K562 (cell line): ENCODE measurements at regions not wholly inside any gene's neighbourhood (a gene's known extent, or its start where the extent isn't known, plus 50 kb on each side); places are given as distances from the start of the nearest gene placed in this dataset.

Experiments
- ATAC-seq: fragments of 200-7000 bp; cut with Tn5 transposase; 3 replicates; pipeline ENCODE4 v1.9.1; 2020; ENCODE audit warnings: moderate library complexity
- BruUV-seq: library from RNA; stranded (reverse); fragments of 400-500 nt; replicated peaks from 2 replicates; lab custom pipeline; 2021; lab: Mats Ljungman, UMichigan
- CTCF ChIA-PET: fragments of 300-600 bp; formaldehyde crosslinking; extraction: SDS; loops from one replicate; lab custom pipeline; 2021; ENCODE audit warnings: low intra/inter-chr PET ratio; lab: Yijun Ruan, JAX
- POLR2A ChIA-PET: fragments of 300-600, 350-650 bp; sonication (Branson Sonifier 250); formaldehyde crosslinking; extraction: SDS; loops from one replicate; lab custom pipeline; 2021; ENCODE audit warnings: antibody characterized with exemption, inconsistent platforms; lab: Yijun Ruan, JAX
- DNase-seq, 4 experiments: peaks; one replicate each; pipeline versions ENCODE4 v3.0.0 to v3.0.0-alpha.2; 2011 to 2018; ENCODE audit warnings: low spot score in 3 of 4, mixed read lengths in 3 of 4; ENCODE audit errors: extremely low read depth in 1 of 4
- FAIRE-seq: peaks from 2 replicates; lab custom pipeline; 2011; peaks lifted over from hg19 to GRCh38; lab: Jason Lieb, UNC
- H2AFZ ChIP-seq: 2 replicates; pipeline ENCODE4 v1.6.0; 2011; ENCODE audit warnings: low read depth, low read length, control low read depth, inconsistent platforms
- H3K27ac ChIP-seq: fragments of 200-600 bp; 3 replicates; pipeline ENCODE4 v1.8.0; 2011; ENCODE audit warnings: low read depth, mild to moderate bottlenecking, control low read depth, inconsistent platforms, low read length, moderate library complexity, mixed read lengths; ENCODE audit errors: extremely low read depth
- H3K27me3 ChIP-seq, 2 experiments: fragments of 300-600 bp in 1 of 2; 2 replicates in 1 of 2; 3 replicates in 1 of 2; pipeline versions ENCODE4 v1.6.0 to v1.8.0; 2011; ENCODE audit warnings: inconsistent platforms in 2 of 2, low read length in 2 of 2, mild to moderate bottlenecking in 1 of 2, mixed read lengths in 1 of 2, moderate library complexity in 1 of 2; ENCODE audit not compliant: control insufficient read depth in 2 of 2, insufficient read depth in 2 of 2
- H3K36me3 ChIP-seq: fragments of 300-600 bp; 3 replicates; pipeline ENCODE4 v1.8.0; 2011; ENCODE audit warnings: mild to moderate bottlenecking, low read length, inconsistent platforms; ENCODE audit not compliant: control insufficient read depth, insufficient read depth
- H3K4me1 ChIP-seq, 2 experiments: fragments of 200-600 bp in 1 of 2; replicated peaks in 1 of 2; 2 replicates in 1 of 2; 3 replicates in 1 of 2; pipeline versions ENCODE4 v1.5.1 to v1.8.0; 2011; ENCODE audit warnings: inconsistent platforms in 2 of 2, low read length in 2 of 2, mild to moderate bottlenecking in 1 of 2, mixed read lengths in 1 of 2, moderate library complexity in 1 of 2; ENCODE audit not compliant: control insufficient read depth in 2 of 2, insufficient read depth in 2 of 2
- H3K4me2 ChIP-seq: 2 replicates; pipeline ENCODE4 v1.6.1; 2011; ENCODE audit warnings: low read length, control low read depth, inconsistent platforms, mixed read lengths; ENCODE audit not compliant: insufficient read depth
- H3K4me3 ChIP-seq: fragments of 200-600 bp; sonication (generic), shearing (Covaris generic); 2 replicates; pipeline ENCODE4 v1.5.1; 2016; ENCODE audit warnings: control low read depth, inconsistent platforms
- H3K79me2 ChIP-seq: fragments of 200-600 bp; 3 replicates; pipeline ENCODE4 v1.8.0; 2011; ENCODE audit warnings: low read length, inconsistent platforms; ENCODE audit not compliant: control insufficient read depth, insufficient read depth
- H3K9ac ChIP-seq, 2 experiments: 2 replicates each; pipeline versions ENCODE4 v1.6.0 to v1.6.1; 2011; ENCODE audit warnings: low read depth in 2 of 2, low read length in 2 of 2, control low read depth in 1 of 2, inconsistent platforms in 1 of 2, mild to moderate bottlenecking in 1 of 2, mixed read lengths in 1 of 2; ENCODE audit not compliant: insufficient read depth in 1 of 2
- H3K9me1 ChIP-seq: one replicate; pipeline ENCODE4 v1.6.0; 2011; ENCODE audit warnings: inconsistent platforms, mild to moderate bottlenecking, low read length, moderate library complexity; ENCODE audit not compliant: control insufficient read depth, insufficient read depth
- H3K9me3 ChIP-seq: replicated peaks from 2 replicates; pipeline ENCODE4 v1.5.1; 2011; ENCODE audit warnings: low read depth, low read length, inconsistent platforms; ENCODE audit not compliant: control insufficient read depth, insufficient read depth
- H4K20me1 ChIP-seq: replicated peaks from 2 replicates; pipeline ENCODE4 v1.6.1; 2011; ENCODE audit warnings: low read length, inconsistent platforms, mixed read lengths; ENCODE audit not compliant: control insufficient read depth, insufficient read depth
- ARID2 ChIP-seq: fragments of 450-650 bp; IDR thresholded peaks from 2 replicates; pipeline ENCODE4 v1.6.1; 2017; ENCODE audit warnings: antibody characterized with exemption, mild to moderate bottlenecking
- CBFA2T3 ChIP-seq: fragments of 450-650 bp; IDR thresholded peaks from 2 replicates; pipeline ENCODE4 v1.6.1; 2017
- CCNT2 ChIP-seq: IDR thresholded peaks from 2 replicates; pipeline ENCODE4 v1.6.1; 2011; ENCODE audit warnings: borderline replicate concordance, low read depth, mild to moderate bottlenecking, moderate library complexity, mixed read lengths, low read length; ENCODE audit not compliant: insufficient read length; ENCODE audit errors: extremely low read depth
- CEBPB ChIP-seq: fragments of 450-650 bp; IDR thresholded peaks from 2 replicates; pipeline ENCODE4 v1.6.1; 2016; ENCODE audit warnings: missing genetic modification characterization, missing compliant biosample characterization
- EP300 ChIP-seq: IDR thresholded peaks from 2 replicates; pipeline ENCODE4 v1.6.1; 2012; ENCODE audit warnings: low read length, improper control_type of control experiment
- FOXK1 ChIP-seq: sonication (generic); formaldehyde crosslinking; IDR thresholded peaks from 2 replicates; pipeline ENCODE4 v1.8.0; 2022; ENCODE audit warnings: missing genetic modification reagents, mild to moderate bottlenecking, borderline replicate concordance
- GABPB1 ChIP-seq: sonication (generic); formaldehyde crosslinking; IDR thresholded peaks from 2 replicates; pipeline ENCODE4 v1.8.0; 2022; ENCODE audit warnings: mild to moderate bottlenecking, missing genetic modification reagents
- HNRNPK ChIP-seq: fragments of 200-400 bp; formaldehyde crosslinking; IDR thresholded peaks from one replicate; pipeline ENCODE4 v1.6.1; 2018; ENCODE audit warnings: mild to moderate bottlenecking, low read depth, low read length; ENCODE audit not compliant: poor library complexity, severe bottlenecking
- LARP7 ChIP-seq: fragments of 450-650 bp; IDR thresholded peaks from 2 replicates; pipeline ENCODE4 v1.6.1; 2016
- MYC ChIP-seq, 2 experiments: fragments of 250-450 bp in 1 of 2; sonication (Bioruptor Pico) in 1 of 2; IDR thresholded peaks; 2 replicates each; pipeline versions ENCODE4 v1.5.1 to v1.6.1; 2012 to 2021; ENCODE audit warnings: low read depth in 2 of 2, borderline replicate concordance in 1 of 2, improper control_type of control experiment in 1 of 2, low read length in 1 of 2, mild to moderate bottlenecking in 1 of 2, moderate library complexity in 1 of 2
- NFE2 ChIP-seq: IDR thresholded peaks from 2 replicates; pipeline ENCODE4 v1.6.1; 2014; ENCODE audit warnings: antibody characterized with exemption, low read depth
- NFXL1 ChIP-seq: fragments of 450-650 bp; formaldehyde crosslinking; IDR thresholded peaks from 2 replicates; pipeline ENCODE4 v1.4.0; 2021; ENCODE audit warnings: mild to moderate bottlenecking
- NR2F6 ChIP-seq: fragments of 450-650 bp; formaldehyde crosslinking; IDR thresholded peaks from 2 replicates; pipeline ENCODE4 v1.4.0; 2020; ENCODE audit warnings: mild to moderate bottlenecking
- POLR2AphosphoS2 ChIP-seq: IDR thresholded peaks from 2 replicates; pipeline ENCODE4 v1.6.1; 2012; ENCODE audit warnings: low read length, improper control_type of control experiment
- PTRF ChIP-seq: fragments of 450-650 bp; IDR thresholded peaks from 2 replicates; pipeline ENCODE4 v1.6.1; 2016; ENCODE audit warnings: mild to moderate bottlenecking, missing genetic modification characterization, missing compliant biosample characterization
- SRSF3 ChIP-seq: fragments of 200-400 bp; formaldehyde crosslinking; IDR thresholded peaks from 2 replicates; pipeline ENCODE4 v1.6.1; 2016; ENCODE audit warnings: mild to moderate bottlenecking, low read length, moderate library complexity; ENCODE audit not compliant: insufficient read depth
- TSC22D4 ChIP-seq: fragments of 450-650 bp; IDR thresholded peaks from 2 replicates; pipeline ENCODE4 v1.6.1; 2016; ENCODE audit warnings: missing genetic modification characterization, missing biosample characterization, control low read depth
- XRCC3 ChIP-seq: fragments of 450-650 bp; IDR thresholded peaks from 2 replicates; pipeline ENCODE4 v1.6.1; 2017; ENCODE audit warnings: mild to moderate bottlenecking, moderate library complexity
- ZC3H11A ChIP-seq: IDR thresholded peaks from 2 replicates; pipeline ENCODE4 v1.6.1; 2012; ENCODE audit warnings: low read depth, low read length, improper control_type of control experiment
- ZNF561 ChIP-seq: fragments of 450-650 bp; formaldehyde crosslinking; conservative IDR thresholded peaks from 2 replicates; pipeline ENCODE4 v1.4.0; 2020; ENCODE audit warnings: mild to moderate bottlenecking, moderate library complexity
- ZNF668 ChIP-seq: fragments of 250-450 bp; sonication (Bioruptor Pico); IDR thresholded peaks from 2 replicates; pipeline ENCODE4 v1.8.0; 2022; ENCODE audit warnings: mild to moderate bottlenecking, inconsistent platforms
- ZNF707 ChIP-seq: fragments of 250-450 bp; sonication (Bioruptor Pico); conservative IDR thresholded peaks from 2 replicates; pipeline ENCODE4 v1.8.0; 2022; ENCODE audit warnings: inconsistent platforms, mild to moderate bottlenecking, moderate library complexity
- ZNF780A ChIP-seq: fragments of 250-450 bp; sonication (Bioruptor Pico); IDR thresholded peaks from 2 replicates; pipeline ENCODE4 v1.5.0; 2021; ENCODE audit warnings: mild to moderate bottlenecking
- ZNF79 ChIP-seq: fragments of 250-450 bp; sonication (Bioruptor Pico); IDR thresholded peaks from 2 replicates; pipeline ENCODE4 v1.4.0; 2020; ENCODE audit warnings: low read depth, mild to moderate bottlenecking, moderate library complexity
- WGBS: fragments of 100-300 bp; shearing (Covaris generic); methylation state at CpG from one replicate; pipeline ENCODE4 v1.1.6; 2016; ENCODE audit warnings: low coverage, mixed read lengths; ENCODE audit not compliant: insufficient coverage; ENCODE audit errors: missing lambda C conversion rate; 5-methylcytosine and 5-hydroxymethylcytosine counted together
- in situ Hi-C: fragments of 300-500 bp; cut with MboI; formaldehyde crosslinking; loops from 4 replicates; pipeline ENCODE4 v1.15.0; 2018; ENCODE audit warnings: inconsistent platforms, mixed read lengths
- intact Hi-C: fragments of 100-400 bp; cut with micrococcal nuclease; formaldehyde crosslinking; loops from 2 replicates; pipeline ENCODE4 v1.14.2; 2022
- TF ChIP-seq, protein P1 (sequence below): fragments of 250-450 bp; sonication (Bioruptor Pico); IDR thresholded peaks from 2 replicates; pipeline ENCODE4 v1.8.0; 2022; ENCODE audit warnings: inconsistent platforms, mild to moderate bottlenecking, moderate library complexity, borderline replicate concordance
- TF ChIP-seq, protein P2 (sequence below), 2 experiments: fragments of 450-650 bp in 1 of 2; sonication (generic) in 1 of 2; formaldehyde crosslinking; conservative IDR thresholded peaks; 2 replicates each; pipeline versions ENCODE4 v1.4.0 to v1.8.1; 2020 to 2022; ENCODE audit warnings: mild to moderate bottlenecking in 1 of 2, missing genetic modification reagents in 1 of 2

DNA sequence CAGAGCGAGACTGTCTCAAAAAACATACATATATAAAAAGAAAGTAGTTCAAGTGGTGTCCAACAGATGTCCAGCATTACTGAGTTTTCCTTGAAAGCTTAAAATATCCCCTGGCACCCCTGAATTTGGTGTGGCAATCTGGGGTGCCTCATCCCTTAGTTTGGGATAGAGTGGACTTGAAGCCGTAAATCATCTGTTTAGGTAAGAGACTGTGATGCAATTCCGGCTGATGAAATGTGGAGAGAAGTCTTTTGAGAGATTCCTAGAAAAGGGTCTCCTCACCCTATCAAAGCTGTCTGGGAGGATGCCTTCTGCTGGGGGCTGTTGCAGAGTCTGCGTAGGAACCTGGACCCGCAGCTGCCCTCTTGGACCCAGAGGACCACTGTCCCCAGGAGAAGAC, 408.0 kb downstream of the RPS24 start:
- no TSS peak for BruUV-seq
- in situ Hi-C loops (no loop called here), intact Hi-C loops (no loop called here)
- Histone ChIP-seq H2AFZ (no peak overlapping the region), H3K4me2 (no peak overlapping the region), H3K9ac (no peak overlapping the region), H3K9me3 (no peaks in the 10 kb centered on the region), H3K79me2 (no peaks in the 10 kb centered on the region), H3K4me3 (no peak overlapping the region), H3K4me1 (no peaks in the 10 kb centered on the region), H4K20me1 (peaks cover 3% of the 10 kb centered on the region), H3K27me3 (peaks cover 6 to 52% of the 10 kb centered on the region in 2 experiments; a peak in 4 of 5 replicates), H3K27ac (no peak overlapping the region), H3K9me1 (no peaks in the 10 kb centered on the region), H3K36me3 (no peaks in the 10 kb centered on the region)
- ChIA-PET POLR2A (no interaction called here), CTCF (no interaction called here)
- peak; percentile 52 for ATAC-seq
- 9% methylated on average over 5 of the region's 5 CpGs for WGBS
- FAIRE-seq: no peak
- DNase-seq: no peak
- TF ChIP-seq ZNF561 (CRISPR knock-in tag): no peak
- TF ChIP-seq GABPB1 (CRISPR knock-in tag): no peak
- no peak for TF ChIP-seq ARID2
- TF ChIP-seq MYC (IDR thresholded peaks at IDR 0.05; ENCODE audit: low read depth, low read length): 0 out of 2 replicates have a peak, but pooled peaks have one; percentile 28
- TF ChIP-seq MYC (CRISPR knock-in tag; IDR thresholded peaks at IDR 0.05; ENCODE audit: borderline replicate concordance, low read depth): no peak
- TF ChIP-seq ZNF780A (CRISPR knock-in tag): no peak
- no peak for TF ChIP-seq CCNT2
- TF ChIP-seq ZNF707: no peak
- TF ChIP-seq ZNF668: no peak
- no peak for TF ChIP-seq POLR2AphosphoS2
- TF ChIP-seq NFE2: no peak
- TF ChIP-seq CEBPB (tag): peak; percentile 85
- TF ChIP-seq, protein P1, sequence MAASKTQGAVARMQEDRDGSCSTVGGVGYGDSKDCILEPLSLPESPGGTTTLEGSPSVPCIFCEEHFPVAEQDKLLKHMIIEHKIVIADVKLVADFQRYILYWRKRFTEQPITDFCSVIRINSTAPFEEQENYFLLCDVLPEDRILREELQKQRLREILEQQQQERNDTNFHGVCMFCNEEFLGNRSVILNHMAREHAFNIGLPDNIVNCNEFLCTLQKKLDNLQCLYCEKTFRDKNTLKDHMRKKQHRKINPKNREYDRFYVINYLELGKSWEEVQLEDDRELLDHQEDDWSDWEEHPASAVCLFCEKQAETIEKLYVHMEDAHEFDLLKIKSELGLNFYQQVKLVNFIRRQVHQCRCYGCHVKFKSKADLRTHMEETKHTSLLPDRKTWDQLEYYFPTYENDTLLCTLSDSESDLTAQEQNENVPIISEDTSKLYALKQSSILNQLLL: no peak
- TF ChIP-seq TSC22D4 (tag): no peak
- TF ChIP-seq NR2F6 (CRISPR knock-in tag): no peak
- TF ChIP-seq, protein P2, sequence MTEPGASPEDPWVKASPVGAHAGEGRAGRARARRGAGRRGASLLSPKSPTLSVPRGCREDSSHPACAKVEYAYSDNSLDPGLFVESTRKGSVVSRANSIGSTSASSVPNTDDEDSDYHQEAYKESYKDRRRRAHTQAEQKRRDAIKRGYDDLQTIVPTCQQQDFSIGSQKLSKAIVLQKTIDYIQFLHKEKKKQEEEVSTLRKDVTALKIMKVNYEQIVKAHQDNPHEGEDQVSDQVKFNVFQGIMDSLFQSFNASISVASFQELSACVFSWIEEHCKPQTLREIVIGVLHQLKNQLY (CRISPR knock-in tag; conservative IDR thresholded peaks at IDR 0.05): no peak
- peak; percentile 34; the same call in 1 of the 2 replicates for TF ChIP-seq EP300
- no peak for TF ChIP-seq ZNF79 (CRISPR knock-in tag)
- TF ChIP-seq PTRF (tag): no peak
- no peak for TF ChIP-seq LARP7
- no peak for TF ChIP-seq FOXK1 (CRISPR knock-in tag)
- TF ChIP-seq HNRNPK: no peak
- TF ChIP-seq XRCC3: no peak
- TF ChIP-seq SRSF3: no peak
- no peak for TF ChIP-seq ZC3H11A
- no peak for TF ChIP-seq NFXL1 (CRISPR knock-in tag)
- TF ChIP-seq CBFA2T3: no peak
